Iris pigment epithelial cell (primary cell): ENCODE measurements at regions not wholly inside any gene's neighbourhood (a gene's known extent, or its start where the extent isn't known, plus 50 kb on each side); places are given as distances from the start of the nearest gene placed in this dataset.

Experiments used
- DNase-seq: peaks from one replicate; pipeline ENCODE4 v3.0.0-alpha.2; 2011; ENCODE audit warnings: low read depth

DNA sequence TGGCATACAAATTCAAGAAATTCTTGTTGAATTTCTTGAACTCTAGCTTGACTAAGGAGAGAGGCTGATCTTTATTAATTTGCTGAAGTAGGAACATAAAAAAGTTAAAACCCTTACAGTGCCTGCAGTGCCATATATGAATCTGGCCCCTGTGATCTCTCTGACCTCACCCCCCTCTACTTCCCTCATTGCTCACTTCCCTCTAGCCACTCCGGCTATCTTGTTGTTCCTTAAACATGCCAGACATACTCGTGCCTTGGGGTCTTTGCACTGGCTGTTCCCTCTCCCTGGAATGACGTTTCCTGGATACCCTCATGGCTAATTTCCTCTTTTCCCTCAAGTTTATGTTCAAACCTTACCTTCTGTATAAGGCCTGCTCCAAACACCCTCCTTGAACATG, 246.3 kb upstream of the SIX2 start:
- no peak for DNase-seq

DNA sequence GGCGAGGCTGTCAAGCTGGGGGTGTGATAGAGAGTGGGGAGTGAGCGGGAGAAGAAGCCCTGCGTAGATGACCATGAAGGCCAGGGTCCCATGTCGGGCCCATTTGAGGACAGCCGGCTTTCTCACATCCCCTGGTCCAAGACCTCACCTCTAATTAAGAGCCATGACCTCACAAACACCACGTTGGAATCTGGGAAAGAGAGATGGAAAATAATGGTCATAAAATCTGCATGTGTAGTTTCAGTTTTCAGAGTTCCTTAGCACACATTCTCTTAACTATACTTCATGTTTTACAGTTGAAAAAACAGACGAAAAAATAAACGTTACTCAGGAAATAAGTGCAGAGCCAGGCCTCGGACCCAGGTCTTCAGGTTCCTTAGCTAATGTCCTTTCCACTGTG, 244.8 kb upstream of the SIX2 start:
- DNase-seq = no peak

DNA sequence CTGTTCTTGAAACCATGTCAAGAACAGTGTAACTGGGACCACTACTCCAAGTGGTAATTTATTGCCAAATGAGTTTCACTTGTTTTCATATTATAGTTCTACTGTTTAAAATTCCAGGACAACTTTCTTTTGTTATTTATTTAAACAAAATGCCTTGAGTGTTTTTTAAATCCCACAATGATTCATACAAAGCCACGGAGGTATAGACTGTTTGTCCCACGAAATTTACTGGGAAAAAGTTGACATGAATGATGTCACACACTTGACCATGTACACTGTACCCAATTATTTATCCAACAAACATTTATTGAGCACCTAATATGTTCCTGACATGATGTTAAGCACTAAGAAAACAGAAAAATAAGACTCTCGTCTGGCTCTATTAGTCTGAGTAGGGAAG, 243.9 kb upstream of the SIX2 start:
- DNase-seq = peak; percentile 59

DNA sequence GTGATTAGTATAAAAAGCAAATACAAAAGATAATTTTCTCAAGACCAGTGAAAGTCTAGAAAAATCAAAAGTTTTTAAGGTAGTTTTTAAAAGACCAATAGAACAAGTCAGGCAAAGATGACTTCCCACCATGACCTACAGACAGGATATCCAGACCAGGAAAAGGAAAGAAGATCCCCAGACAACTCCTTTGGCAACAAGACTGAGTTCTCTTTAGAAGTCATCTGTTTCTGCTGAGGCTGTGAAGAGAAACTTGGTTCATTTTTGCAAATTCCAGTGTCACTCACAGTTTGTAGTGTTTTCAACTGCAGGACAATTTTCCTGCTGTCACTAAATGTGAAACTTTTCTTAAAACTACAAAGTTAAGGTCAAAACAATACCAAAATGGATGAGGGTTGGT, 240.9 kb upstream of the SIX2 start:
- DNase-seq = no peak

DNA sequence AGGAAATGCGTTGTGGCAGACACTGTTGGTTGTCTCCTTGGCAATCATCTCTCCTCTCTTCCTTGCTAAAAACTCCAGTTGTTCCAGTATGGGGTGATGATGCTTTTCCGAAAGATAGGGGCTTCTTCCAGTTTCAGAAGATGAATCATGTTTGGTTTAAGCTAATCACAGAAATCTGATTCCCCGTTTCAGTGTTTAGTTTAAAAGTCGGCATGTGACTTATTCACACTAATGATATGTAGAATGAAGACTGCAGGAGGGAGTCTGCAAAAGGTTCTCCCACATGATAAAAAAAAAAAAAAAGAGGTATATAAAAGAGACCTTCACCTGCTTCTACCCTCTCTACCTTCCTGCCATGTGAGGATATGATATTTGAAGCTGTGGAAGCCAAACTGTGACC, 239.0 kb upstream of the SIX2 start:
- DNase-seq = peak; percentile 29

DNA sequence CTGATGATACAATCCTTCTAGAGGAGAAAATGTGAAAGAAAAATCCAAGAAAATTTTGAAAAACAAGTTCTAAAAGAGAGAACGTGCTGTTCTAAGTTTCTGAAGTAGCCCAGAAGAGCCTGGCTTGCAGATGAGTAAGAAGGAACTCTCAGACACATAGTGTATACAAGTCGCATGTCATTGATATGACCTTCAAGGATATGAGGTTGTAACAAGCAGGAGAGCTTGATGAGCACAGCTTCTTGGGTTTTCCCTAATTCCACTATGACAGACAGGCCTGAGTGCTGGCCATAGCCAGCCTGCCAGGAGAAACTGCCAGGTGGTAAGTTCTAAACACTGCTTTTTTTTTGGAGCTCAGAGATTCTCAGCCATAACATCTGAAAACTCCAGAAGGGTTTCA, 235.7 kb upstream of the SIX2 start:
- DNase-seq = peak; percentile 46

DNA sequence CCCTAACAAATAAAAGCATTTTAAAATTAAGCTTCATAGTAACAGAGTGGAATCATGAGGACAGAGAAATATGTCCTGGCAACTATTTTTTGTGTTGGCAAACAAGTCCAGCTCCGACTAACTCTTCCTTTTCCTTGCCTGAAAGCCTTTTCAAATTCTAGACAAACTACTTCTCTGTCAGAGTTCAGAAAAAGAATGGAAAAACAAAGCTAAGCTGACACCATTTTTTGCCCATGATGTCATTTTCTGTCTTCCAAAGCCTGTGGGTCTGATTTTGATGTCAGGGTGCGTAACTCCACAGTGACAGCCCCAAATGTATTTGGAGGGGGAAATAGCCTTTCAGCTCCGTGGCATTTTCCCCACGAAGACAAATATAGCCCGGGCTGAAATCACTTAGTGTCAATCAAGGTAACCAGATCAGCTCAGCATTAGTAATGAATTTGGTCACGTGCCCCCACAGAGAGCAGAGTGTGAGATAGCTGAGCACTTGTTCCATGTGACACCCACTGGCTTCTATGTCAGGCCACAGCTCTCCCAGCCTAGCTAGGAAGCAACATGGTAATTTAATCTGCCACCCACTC, 233.0 kb upstream of the SIX2 start:
- DNase-seq = peak; percentile 58

DNA sequence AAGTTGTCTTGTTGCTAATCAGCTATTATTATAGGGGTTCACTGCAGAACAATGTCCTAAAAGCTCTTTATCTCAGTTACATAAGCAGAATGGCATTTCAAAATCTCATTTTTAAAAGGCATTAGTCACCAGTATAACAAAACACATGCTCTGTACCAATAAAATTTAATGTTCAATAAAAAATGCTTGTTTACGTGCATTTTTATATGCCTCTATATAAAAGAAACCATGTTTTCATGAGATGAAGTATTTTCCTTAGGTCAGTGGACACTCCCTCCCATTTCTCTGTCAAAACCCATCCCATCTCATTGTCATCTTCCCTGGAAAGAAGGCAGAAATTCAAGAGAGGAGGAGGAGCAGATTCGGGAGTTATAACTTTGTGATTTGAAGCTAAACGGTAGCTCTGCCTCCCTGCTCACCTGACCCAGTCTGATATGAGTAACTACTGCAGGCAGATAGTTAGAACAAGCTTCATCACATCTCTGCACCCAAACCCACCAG, 231.9 kb upstream of the SIX2 start:
- DNase-seq = peak; percentile 73

DNA sequence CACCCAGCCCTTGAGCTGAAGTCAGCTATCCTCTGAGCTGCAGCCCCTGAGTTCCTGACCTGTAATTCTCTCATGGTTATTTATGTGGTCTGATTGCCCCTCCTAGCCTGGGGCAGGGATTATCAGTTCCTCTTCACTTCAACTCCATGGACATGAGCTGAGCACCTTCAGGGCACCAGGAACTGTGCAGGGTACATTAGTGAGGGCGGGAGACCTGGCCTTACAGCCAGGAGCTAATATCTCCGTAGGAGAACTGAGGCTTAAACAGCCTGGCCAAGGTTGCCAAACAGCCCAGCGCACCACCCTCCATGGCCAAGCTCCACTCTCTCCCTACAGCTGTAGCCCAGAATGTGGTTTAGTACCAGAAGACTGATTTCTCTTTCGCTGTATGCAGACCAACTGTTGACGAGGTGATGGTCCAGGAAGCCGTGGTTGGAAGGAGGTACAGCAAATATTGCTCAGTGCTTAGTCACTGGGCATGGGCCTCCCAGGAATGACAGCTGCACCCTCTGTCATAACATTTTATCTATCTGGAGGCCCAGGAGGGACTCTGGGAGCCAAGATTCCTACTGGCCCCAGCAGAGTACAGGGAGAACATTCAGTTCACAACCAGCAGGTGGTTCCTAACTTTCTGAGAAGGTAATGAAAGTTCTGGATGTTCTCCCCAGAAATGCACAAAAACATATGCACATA, 228.7 kb upstream of the SIX2 start:
- peak; percentile 97 for DNase-seq

DNA sequence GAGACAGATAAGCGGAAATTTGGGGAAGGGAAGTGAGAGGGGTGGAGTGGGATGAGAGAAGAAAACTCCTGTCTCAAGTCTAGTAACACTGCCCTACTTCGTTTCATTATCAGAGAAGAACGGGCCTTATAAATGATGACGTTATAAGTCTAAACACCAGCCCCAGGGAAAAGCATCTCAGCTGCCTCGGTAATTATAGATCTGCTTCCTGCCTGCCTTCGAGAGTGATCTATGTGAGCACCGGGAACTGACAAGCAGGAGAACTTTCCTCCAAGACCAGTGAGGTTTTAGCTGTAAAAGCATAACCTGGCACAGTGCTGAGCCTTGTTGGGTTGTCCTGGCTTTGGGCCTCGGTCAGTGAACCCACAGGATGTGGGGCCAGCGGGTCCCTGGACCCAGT, 227.9 kb upstream of the SIX2 start:
- DNase-seq = peak; percentile 22

DNA sequence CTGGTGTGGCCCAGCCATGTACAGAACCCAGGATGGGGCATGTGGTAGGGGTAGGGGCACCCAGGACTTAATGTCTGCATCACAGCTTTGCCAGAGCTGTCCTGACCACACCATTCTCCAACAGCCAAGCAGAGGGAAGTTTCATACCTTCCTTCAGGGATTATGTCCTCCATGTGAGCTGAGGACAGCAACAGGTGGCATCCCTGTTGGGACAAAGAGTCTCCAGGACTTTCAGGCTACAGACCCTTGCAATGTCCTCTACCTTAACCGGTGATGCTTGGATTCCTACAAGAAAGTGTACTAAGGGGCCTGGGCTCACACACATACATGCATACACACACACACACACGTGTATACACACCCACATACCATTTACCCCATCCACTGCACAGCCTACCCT, 227.0 kb upstream of the SIX2 start:
- no peak for DNase-seq

DNA sequence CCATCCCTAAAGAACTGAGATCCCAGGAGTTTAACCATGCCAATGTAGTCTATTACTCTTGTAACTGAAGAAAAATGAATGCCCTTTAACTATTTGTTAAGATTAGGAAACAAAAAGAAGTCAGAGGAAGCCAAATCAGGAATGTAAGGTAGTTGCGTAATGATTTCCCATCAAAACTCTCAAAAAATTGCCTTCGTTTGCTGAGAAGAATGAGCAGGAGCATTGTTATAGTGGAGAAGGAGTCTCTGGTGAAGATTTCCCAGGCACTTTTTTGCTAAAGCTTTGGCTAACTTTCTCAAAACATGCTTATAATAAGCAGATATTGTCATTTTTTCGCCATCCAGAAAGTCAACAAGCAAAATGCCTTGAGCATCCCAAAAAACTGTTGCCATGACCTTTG, 224.0 kb upstream of the SIX2 start:
- peak; percentile 52 for DNase-seq

DNA sequence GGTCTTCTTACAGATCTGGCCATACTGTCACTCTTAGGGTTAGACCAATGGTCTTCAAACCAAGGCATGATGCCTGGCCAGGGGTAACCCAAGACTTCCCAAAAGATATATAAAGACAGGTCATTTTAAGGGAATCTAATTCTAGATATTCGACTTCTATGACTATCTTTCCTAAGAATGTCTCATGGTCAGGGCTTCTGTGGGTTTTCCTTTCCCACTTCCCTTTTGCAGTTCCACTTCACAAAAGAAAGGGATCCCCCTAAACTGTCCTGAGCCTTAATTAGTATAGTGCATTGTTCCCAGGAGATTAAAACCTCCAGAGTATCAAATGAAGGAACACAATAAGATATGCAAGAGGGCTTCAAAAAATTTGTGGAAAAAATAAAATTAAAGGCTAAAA, 223.6 kb upstream of the SIX2 start:
- peak; percentile 24 for DNase-seq

DNA sequence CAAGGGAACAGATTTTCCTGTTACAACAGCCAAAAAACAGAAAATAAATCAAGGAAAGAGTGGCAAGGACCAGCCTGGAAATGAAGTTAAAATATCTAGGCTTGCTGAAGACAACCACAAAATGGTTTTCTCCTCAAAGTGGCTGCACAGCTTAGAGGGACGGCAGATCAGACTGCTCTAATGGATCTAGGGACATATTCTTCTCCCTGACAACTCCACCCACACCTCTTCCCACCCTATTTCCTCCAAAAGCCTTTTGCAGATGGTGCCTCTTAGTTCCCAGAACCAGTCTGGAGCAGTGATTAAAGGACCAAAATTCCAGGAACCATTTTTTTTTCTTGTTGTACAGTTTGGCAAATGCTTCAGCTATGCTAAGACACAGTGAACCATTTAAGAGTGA, 220.2 kb upstream of the SIX2 start:
- no peak for DNase-seq

DNA sequence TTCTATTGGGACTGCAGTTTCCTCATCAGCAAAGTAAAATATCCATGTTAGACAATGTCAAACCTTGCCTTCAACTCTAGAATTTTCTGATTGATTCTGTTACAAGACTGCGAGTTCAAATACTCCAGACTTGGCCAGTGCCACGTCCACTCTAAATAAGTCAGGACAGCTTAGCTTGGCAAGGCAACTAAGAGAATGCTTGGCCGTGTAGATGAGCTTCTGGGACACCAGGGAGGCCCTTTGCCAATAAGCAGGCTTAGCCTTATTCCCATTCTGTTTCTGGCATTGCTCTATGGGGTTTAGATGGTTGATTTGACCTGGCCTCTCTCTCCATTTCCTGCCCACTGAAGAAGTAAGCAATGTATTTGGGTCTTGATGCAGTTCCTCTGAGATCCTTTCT, 218.1 kb upstream of the SIX2 start:
- DNase-seq = no peak

DNA sequence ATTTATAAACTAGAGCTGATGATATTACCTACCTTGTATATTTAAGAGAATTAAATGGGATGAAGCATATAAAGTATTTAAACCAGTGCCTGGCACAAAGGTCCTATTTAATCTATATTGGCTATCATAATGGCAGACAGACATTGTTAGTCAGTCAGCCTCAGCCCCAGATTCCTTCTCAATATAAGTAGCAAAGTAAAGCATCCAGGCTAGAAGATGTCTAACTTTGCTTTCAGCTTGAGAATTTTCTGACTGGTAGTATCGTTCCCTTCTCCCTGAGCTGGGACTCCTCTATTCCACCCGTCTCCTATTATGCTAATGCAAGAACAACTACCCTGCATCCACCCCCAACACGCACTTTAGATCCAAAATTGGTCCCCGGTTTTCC, 215.7 kb upstream of the SIX2 start:
- DNase-seq = no peak

DNA sequence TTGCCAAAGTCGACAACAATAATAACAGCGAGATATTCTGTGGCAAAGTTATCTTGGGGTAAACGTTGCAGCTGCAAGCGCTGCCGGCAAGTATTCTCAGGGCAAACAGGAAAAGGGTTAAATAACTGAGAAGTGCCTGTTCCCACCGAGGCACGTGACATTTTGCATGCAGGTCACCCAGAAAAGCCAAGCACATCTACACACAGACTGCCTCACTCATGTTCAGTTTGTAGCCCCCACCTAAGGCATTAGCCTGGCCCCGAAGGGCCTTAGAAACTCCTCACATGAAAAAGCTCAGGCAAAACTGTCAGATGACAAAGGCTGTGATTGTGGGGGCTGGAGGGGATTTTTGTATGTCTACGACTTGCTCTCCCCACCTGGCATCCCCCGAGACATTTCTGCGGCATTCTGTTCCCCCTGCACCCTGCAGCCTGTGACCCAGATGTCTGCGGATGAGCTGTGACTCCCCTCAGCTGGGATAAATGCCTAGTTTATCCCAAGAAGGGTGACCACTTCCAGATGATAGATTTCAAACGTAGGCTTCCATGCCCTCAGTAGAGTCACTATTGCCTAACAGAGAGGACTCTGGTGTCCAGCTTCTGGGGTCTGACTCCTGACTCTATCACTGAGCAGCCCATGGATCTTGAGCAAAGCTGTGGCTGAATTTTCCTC, 215.2 kb upstream of the SIX2 start:
- no peak for DNase-seq

DNA sequence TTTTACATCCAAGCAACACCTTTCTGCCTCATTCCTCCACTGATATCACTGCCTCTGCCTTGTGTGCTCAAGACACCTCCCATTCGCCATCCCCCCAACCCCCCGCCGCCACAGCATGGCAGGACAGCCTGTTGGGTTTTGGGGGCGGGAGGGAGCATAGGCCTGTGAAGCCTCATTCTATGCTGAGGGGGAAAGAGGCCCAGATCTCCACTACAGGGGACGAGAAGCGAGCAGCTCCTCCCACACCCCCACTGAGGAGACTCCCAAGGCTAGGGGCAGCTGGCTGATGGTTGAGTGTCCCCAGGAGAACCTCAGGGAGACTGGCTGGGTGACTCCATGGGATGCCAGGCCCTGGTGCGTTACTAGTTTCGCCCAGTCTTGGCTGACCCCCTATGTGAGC, 214.3 kb upstream of the SIX2 start:
- no peak for DNase-seq

DNA sequence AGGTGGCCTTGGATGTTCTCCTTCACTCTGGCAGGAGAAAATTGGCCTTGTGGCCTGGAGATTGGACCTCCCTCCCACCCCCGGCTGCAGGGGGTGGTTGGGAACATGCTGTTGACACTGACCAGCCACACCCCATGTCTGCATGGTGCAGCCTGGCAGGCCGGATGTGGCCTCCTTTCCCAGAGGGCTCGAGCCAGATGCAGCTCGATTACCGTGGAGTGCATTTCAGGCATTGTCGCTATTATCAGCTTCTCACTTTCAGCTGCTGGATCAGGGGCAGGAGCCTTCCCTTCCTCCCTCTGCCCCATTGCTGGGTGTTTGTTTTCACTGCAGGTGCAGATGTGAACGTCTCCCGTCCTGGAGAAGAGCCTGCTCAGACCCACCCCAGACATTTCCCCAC, 211.0 kb upstream of the SIX2 start:
- no peak for DNase-seq

DNA sequence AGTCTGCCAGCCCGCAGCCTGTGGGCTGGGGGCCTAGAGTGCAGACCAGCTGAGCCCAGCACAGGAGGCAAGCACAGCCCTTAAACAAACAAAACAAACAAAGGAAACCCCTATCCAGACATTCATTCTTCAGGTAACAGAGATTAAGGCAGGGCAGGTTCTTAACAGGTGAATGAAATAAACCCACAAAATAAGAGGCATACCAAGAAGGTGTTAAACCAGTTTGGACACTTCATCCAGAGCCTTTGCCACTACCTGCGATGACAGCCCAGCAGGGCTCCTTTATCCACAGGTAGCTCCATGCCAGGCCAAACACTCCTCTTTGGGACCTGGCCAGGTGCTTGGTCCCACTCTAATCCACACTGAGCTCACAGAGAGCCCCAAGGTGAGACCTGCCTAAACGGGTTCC, 209.7 kb upstream of the SIX2 start:
- DNase-seq = no peak

DNA sequence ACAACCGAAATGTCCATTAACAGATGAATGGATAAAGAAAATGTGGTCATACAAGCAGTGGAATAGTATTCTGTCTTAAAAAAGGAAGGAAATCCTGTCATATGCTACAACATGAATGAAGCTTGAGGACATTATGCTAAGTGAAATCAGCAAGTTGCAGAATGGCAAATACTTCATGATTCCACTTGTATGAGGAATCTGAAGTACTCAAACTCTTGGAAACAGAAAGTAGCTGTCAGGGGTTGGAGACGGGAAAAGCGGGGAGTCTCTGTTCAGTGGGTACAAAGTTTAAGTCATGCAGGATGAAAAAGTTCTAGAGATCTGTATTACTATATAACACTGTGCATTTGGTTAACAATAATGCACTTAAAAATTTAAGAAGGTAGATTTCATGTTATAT, 209.0 kb upstream of the SIX2 start:
- no peak for DNase-seq

DNA sequence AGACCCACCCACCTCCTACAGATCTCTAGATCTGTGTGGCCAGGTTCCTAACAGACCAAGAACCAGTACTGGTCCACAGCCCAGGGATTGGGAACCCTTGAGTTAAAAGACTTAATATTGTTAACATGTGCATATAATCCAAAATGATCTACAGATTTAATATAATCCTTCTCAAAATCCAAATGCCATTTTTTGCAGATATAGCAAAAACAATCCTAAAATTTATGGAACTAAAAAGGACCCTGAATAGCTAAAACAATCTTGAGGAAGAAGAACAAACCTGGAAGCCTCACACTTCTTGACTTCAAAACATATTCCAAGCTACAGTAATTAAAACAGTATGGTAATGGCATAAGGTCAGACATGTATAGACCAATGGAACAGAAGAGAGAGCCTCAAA, 206.9 kb upstream of the SIX2 start:
- no peak for DNase-seq

DNA sequence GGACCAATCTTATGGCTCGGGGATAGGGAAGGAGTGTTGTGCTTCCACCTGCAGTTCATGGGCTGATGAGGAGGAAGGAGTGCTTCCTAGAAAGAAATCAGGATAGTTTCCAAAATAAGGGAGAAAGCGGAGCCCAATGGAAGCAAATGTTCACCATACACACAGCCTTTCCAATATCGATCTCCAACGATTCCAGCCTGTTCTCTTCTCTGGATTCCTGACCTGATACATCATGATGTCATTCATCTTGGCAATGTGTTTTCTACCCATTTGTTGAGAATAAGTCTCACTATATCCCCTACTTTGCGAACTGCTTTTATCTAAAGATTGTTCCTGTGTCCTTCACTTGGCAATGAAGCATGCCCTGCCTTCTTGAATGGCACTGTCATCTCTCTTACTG, 205.3 kb upstream of the SIX2 start:
- no peak for DNase-seq
